ENCODE measurements at regions not wholly inside any gene's neighbourhood (a gene's known extent, or its start where the extent isn't known, plus 50 kb on each side); places are given as distances from the start of the nearest gene placed in this dataset.
"Not testable (repeated sequence)": the region's sequence is repeated elsewhere in the genome, so short reads cannot be mapped to it uniquely, and the experiment has no call there.

GRCh38 chr2:111511062-111511461 lies 372.9 kb downstream of the ANAPC1 start:
- not testable (repeated sequence) for DNase-seq

- DNase-seq = not testable (repeated sequence)
Measured at GRCh38 chr2:111512378-111512777, 371.6 kb downstream of the ANAPC1 start.

- DNase-seq = not testable (repeated sequence)
Measured at GRCh38 chr2:111514138-111514537, 369.9 kb downstream of the ANAPC1 start.

GRCh38 chr2:111517050-111517720 lies 366.8 kb downstream of the ANAPC1 start:
- not testable (repeated sequence) for DNase-seq

DNA sequence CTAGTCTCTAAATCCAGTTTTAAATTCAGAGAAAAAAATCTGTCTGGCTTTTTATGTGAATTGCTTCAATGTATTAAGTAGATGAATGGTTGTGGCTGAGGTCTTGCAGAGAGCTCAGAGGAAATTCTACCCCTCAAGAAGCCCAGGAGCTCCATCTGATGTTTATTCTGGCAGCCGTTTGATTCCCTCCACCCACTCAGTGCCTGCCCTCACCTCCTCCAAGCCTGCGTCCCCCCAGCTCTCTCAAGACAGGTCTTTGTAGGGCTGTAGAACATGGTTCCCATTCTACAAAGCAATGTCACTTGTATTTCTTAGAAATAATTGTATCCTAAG lies 366.3 kb downstream of the ANAPC1 start:
- DNase-seq = not testable (repeated sequence)

- peak; percentile 17 for DNase-seq
Measured at GRCh38 chr2:111519071-111519470, 364.9 kb downstream of the ANAPC1 start.

GRCh38 chr2:111522231-111522768 lies 361.7 kb downstream of the ANAPC1 start:
- DNase-seq = no peak

GRCh38 chr2:111523009-111523408 lies 361.0 kb downstream of the ANAPC1 start:
- no peak for DNase-seq

DNA sequence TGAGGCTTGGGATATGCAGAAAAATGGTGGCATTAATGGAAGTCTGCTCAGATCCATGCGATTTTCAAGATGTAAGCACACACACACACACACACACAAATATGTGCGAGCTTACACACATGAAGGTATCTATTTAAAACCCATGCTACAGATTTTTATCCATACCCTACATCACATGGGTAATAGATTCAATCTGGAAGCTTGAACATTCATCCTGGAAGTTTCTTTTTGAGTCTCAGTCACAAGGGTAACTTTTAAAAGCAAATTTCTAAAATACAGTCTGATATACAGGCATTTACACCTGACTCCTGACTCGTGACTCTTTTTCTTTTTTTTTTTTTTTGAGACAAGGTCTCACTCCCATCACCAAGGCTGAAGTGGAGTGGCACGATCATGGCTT lies 359.0 kb downstream of the ANAPC1 start:
- DNase-seq = not testable (repeated sequence)

GRCh38 chr2:111526041-111526639 lies 357.9 kb downstream of the ANAPC1 start:
- not testable (repeated sequence) for DNase-seq

GRCh38 chr2:111527707-111528400 lies 356.1 kb downstream of the ANAPC1 start:
- not testable (repeated sequence) for DNase-seq

GRCh38 chr2:111529022-111529421 lies 355.0 kb downstream of the ANAPC1 start:
- DNase-seq = not testable (repeated sequence)

- DNase-seq = not testable (repeated sequence)
Measured at GRCh38 chr2:111530239-111530965, 353.6 kb downstream of the ANAPC1 start.

GRCh38 chr2:111532682-111533556 lies 351.1 kb downstream of the ANAPC1 start:
- not testable (repeated sequence) for DNase-seq

DNA sequence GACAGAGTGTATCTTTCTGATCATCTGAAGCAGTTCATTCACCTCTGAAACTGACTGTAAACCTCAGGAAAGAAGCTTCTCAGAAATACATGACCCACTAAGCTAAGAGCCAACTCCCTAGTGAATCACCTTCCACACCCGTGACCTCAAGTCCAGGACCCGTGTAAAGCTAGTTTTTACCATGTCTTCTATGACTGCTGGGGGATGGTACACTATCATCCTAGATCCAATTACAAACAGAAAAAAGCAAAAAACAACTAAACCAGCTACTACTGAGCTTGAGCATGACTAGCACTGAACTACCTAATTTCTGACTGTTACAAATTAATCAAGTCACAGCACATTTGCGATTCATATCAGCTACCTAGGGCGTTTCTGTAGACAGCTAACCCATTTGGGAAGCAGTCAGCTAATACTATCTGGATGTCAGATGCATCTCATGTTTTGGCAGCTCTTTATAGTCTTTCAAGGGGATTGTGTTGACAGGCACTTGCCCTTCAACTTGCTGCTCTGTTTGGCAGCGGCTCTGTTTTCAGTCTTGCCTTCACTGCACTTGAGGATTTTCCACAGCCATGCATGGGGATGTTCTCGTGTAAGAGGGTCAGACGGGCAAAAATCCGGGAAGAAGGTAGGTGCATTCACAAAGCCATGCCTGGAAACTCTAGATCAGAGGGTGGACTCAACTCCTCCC lies 350.3 kb downstream of the ANAPC1 start:
- not testable (repeated sequence) for DNase-seq

DNA sequence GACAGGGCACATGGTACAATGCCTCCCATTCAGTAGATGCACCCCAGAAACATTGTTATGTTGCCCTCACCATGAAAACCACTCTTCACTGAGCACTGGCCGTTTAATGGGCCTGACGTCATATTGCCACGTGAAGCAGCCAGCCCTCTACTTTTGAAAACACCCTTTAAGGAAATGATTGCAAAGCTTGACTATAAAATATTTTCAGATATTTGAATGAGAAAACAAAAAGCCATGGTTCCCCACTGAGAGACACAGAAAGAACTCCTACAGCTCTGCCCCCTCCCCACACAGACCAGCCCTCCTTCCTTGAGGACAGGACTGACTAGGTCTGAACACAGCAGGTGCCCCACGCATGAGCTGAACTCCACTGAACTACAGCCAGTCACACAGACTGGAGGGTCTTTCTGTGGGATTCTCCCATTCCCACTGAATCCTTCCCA lies 349.1 kb downstream of the ANAPC1 start:
- DNase-seq = no peak

GRCh38 chr2:111535404-111535803 lies 348.6 kb downstream of the ANAPC1 start:
- DNase-seq = no peak

- no peak for DNase-seq
Measured at GRCh38 chr2:111537078-111537655, 346.8 kb downstream of the ANAPC1 start.

DNA sequence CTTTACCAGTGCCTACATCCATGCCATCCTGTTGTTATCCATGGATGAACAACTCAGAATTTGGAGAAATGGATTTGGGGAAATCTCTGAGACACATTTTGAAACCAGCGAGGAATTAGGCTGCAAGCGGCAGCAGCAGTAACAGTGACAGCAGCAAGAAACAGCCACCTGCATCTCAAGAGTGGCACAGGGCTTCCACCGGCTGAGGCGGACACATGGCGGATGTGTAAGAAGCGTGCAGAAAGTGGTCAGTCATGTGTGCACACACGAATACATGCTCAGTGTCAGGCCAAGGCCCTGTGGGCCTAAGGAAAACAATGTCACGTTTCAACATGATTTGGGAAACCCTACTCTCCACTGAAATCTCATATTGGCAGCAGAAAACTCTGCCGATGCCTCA lies 344.0 kb downstream of the ANAPC1 start:
- not testable (repeated sequence) for DNase-seq

DNA sequence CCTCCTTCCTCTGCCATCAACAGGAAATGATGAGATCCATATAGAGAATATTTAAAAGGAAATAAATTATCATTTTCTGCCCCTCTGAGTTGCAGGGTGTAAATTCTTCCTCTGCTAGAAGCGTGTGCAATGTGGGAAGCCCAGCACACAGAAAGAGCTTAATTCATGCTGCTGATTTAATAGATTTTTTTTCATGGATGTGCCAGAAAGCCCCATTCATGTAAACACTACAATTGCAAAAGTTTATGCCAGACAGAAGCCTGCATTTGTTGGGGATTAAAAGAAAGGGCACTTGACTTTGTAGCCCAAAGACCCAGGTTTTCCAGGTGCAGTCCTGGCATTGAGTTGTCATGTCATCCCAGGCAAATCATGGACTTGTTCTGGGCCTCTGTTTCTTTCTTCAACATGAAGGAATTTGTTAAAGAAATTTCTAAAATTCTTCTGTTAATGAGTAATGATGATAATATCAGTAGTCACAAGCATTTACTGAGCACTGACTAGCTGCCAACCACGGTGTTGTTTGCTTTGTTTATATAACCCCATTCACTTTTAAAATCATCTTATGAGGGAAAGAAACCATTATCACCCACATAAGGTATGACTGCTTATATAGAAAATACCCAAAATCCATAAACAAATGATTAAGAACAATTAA lies 341.7 kb downstream of the ANAPC1 start:
- DNase-seq = not testable (repeated sequence)

Measured in KG1 (cell line).